Ishikawa (cell line): ENCODE measurements at regions not wholly inside any gene's neighbourhood (a gene's known extent, or its start where the extent isn't known, plus 50 kb on each side); places are given as distances from the start of the nearest gene placed in this dataset.

ENCODE experiments used
- CREB1 ChIP-seq: IDR thresholded peaks from 2 replicates; pipeline ENCODE4 v1.6.1; 2012; ENCODE audit warnings: low read depth
- EGR1 ChIP-seq: IDR thresholded peaks from 2 replicates; pipeline ENCODE4 v1.6.1; 2012
- RAD21 ChIP-seq: IDR thresholded peaks from 2 replicates; pipeline ENCODE4 v1.6.1; 2012; ENCODE audit warnings: low read depth
- TF ChIP-seq, protein P1 (sequence below): IDR thresholded peaks from 2 replicates; pipeline ENCODE4 v1.6.1; 2012; ENCODE audit warnings: low read depth, mild to moderate bottlenecking

DNA sequence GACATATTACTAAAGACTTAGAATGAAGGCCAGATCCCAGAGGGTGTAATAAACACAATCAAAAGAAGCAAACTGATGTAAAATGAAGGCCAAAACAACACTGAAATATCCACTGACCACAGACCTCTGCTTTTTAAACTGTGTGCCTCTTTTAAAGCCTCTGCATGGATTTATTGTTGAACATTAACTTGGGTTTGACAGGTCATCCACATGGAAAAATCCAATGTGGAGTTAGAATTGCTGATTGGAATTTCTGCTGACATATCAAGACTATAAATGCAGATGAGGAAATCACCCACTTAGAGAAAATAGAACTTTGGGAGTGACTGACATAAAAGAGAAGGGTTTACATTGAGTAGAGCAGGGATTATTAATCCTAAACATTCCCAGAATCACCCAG lies 853.9 kb upstream of the RAG2 start:
- TF ChIP-seq, protein P1, sequence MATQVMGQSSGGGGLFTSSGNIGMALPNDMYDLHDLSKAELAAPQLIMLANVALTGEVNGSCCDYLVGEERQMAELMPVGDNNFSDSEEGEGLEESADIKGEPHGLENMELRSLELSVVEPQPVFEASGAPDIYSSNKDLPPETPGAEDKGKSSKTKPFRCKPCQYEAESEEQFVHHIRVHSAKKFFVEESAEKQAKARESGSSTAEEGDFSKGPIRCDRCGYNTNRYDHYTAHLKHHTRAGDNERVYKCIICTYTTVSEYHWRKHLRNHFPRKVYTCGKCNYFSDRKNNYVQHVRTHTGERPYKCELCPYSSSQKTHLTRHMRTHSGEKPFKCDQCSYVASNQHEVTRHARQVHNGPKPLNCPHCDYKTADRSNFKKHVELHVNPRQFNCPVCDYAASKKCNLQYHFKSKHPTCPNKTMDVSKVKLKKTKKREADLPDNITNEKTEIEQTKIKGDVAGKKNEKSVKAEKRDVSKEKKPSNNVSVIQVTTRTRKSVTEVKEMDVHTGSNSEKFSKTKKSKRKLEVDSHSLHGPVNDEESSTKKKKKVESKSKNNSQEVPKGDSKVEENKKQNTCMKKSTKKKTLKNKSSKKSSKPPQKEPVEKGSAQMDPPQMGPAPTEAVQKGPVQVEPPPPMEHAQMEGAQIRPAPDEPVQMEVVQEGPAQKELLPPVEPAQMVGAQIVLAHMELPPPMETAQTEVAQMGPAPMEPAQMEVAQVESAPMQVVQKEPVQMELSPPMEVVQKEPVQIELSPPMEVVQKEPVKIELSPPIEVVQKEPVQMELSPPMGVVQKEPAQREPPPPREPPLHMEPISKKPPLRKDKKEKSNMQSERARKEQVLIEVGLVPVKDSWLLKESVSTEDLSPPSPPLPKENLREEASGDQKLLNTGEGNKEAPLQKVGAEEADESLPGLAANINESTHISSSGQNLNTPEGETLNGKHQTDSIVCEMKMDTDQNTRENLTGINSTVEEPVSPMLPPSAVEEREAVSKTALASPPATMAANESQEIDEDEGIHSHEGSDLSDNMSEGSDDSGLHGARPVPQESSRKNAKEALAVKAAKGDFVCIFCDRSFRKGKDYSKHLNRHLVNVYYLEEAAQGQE, result no peak
- no peak for TF ChIP-seq CREB1
- TF ChIP-seq RAD21, result no peak
- no peak for TF ChIP-seq EGR1
